Activated CD4-positive, alpha-beta memory T cell treated with anti-CD3 and anti-CD28 coated beads, Interleukin-2, amount 10 ng/mL, durations not matched to agents 7 days and 5 days (primary cell): ENCODE measurements at regions not wholly inside any gene's neighbourhood (a gene's known extent, or its start where the extent isn't known, plus 50 kb on each side); places are given as distances from the start of the nearest gene placed in this dataset.

Experiments
- CTCF ChIA-PET: fragments of 350-600 bp; sonication (Branson Sonifier 250); formaldehyde crosslinking; loops from one replicate; lab custom pipeline; 2021; ENCODE audit warnings: antibody characterized with exemption, inconsistent platforms; lab: Charles Lee
- POLR2A ChIA-PET: fragments of 350-600 bp; sonication (Branson Sonifier 250); formaldehyde crosslinking; loops from one replicate; lab custom pipeline; 2021; ENCODE audit warnings: antibody characterized with exemption; lab: Charles Lee
- DNase-seq: peaks from one replicate; pipeline ENCODE4 v3.0.0-alpha.2; 2020
- H3K27ac Mint-ChIP-seq: one replicate; pipeline ENCODE4 v1.8.0; 2021; ENCODE audit warnings: mild to moderate bottlenecking, mixed read lengths
- H3K27me3 Mint-ChIP-seq: one replicate; pipeline ENCODE4 v1.8.0; 2021; ENCODE audit warnings: mixed read lengths
- H3K36me3 Mint-ChIP-seq: one replicate; pipeline ENCODE4 v1.8.0; 2021; ENCODE audit warnings: low read depth, mixed read lengths
- H3K4me1 Mint-ChIP-seq: one replicate; pipeline ENCODE4 v1.8.0; 2021; ENCODE audit warnings: mixed read lengths
- H3K4me3 Mint-ChIP-seq: one replicate; pipeline ENCODE4 v1.8.0; 2021; ENCODE audit warnings: mild to moderate bottlenecking, mixed read lengths
- H3K9me3 Mint-ChIP-seq: one replicate; pipeline ENCODE4 v1.8.0; 2021; ENCODE audit warnings: mixed read lengths

GRCh38 chr13:30151388-30151787, 156.0 kb downstream of the KATNAL1 start:
- POLR2A ChIA-PET: interaction anchor here (0.9 to 2.1 kb wide), 4 partner anchors 9 to 467 kb away, joined by 3 to 11 read pairs (median 4); partner anchors contain the start of gene USPL1
- DNase-seq: peak; percentile 38
- H3K27me3 Mint-ChIP-seq: no peaks in the 10 kb centered on the region
- peaks cover 6% of the 10 kb centered on the region for H3K36me3 Mint-ChIP-seq
- CTCF ChIA-PET: interaction anchor here (0.9 to 4.4 kb wide), 2 partner anchors 19 to 36 kb away, joined by 5 to 42 read pairs; no protein-coding TSS in a partner anchor
- no peaks in the 10 kb centered on the region for H3K9me3 Mint-ChIP-seq
- H3K4me3 Mint-ChIP-seq: no peak overlapping the region
- H3K4me1 Mint-ChIP-seq: peaks cover 87% of the 10 kb centered on the region
- peak overlapping the region; percentile 71 for H3K27ac Mint-ChIP-seq

GRCh38 chr13:30149248-30149647, 158.1 kb downstream of the KATNAL1 start:
- peaks cover 19% of the 10 kb centered on the region for H3K36me3 Mint-ChIP-seq
- peak overlapping the region; percentile 96 for H3K27ac Mint-ChIP-seq
- ChIA-PET POLR2A (interaction anchor here (0.9 to 5.6 kb wide), 9 partner anchors 9 to 468 kb away, joined by 3 to 42 read pairs (median 16); partner anchors contain the start of genes HMGB1, KATNAL1 and USPL1), CTCF (interaction anchor here (6.0 to 9.5 kb wide), 2 partner anchors 8 to 17 kb away, joined by 39 to 155 read pairs; no protein-coding TSS in a partner anchor)
- H3K4me3 Mint-ChIP-seq: no peak overlapping the region
- DNase-seq: no peak
- H3K27me3 Mint-ChIP-seq: no peaks in the 10 kb centered on the region
- H3K9me3 Mint-ChIP-seq: peaks cover 8% of the 10 kb centered on the region
- peaks cover 85% of the 10 kb centered on the region for H3K4me1 Mint-ChIP-seq

GRCh38 chr13:30148786-30149185, 158.6 kb downstream of the KATNAL1 start:
- no peak overlapping the region for H3K4me3 Mint-ChIP-seq

GRCh38 chr13:30148171-30148754, 159.1 kb downstream of the KATNAL1 start:
- H3K27me3 Mint-ChIP-seq: no peaks in the 10 kb centered on the region
- H3K4me3 Mint-ChIP-seq: peak overlapping the region; percentile 5
- ChIA-PET POLR2A (interaction anchor here (0.8 to 5.6 kb wide), 18 partner anchors 8 to 469 kb away, joined by 3 to 42 read pairs (median 4); partner anchors contain the start of genes HMGB1, KATNAL1, UBL3 and USPL1), CTCF (interaction anchor here (1.1 to 9.5 kb wide), 6 partner anchors 9 to 897 kb away, joined by 3 to 155 read pairs (median 8); no protein-coding TSS in a partner anchor)
- peak; percentile 75 for DNase-seq
- H3K9me3 Mint-ChIP-seq: peaks cover 13% of the 10 kb centered on the region
- peaks cover 27% of the 10 kb centered on the region for H3K36me3 Mint-ChIP-seq
- peaks cover 90% of the 10 kb centered on the region for H3K4me1 Mint-ChIP-seq
- H3K27ac Mint-ChIP-seq: peak overlapping the region; percentile 96

More at GRCh38 chr13:30148786-30149185, 158.6 kb downstream of the KATNAL1 start:
- POLR2A ChIA-PET: interaction anchor here (0.8 to 5.6 kb wide), 14 partner anchors 9 to 468 kb away, joined by 3 to 42 read pairs (median 9); partner anchors contain the start of genes HMGB1, KATNAL1 and USPL1
- CTCF ChIA-PET: interaction anchor here (1.1 to 9.5 kb wide), 4 partner anchors 9 to 226 kb away, joined by 6 to 155 read pairs (median 24); no protein-coding TSS in a partner anchor
- peaks cover 88% of the 10 kb centered on the region for H3K4me1 Mint-ChIP-seq
- H3K27ac Mint-ChIP-seq: peak overlapping the region; percentile 96
- no peaks in the 10 kb centered on the region for H3K27me3 Mint-ChIP-seq
- no peak for DNase-seq
- peaks cover 23% of the 10 kb centered on the region for H3K36me3 Mint-ChIP-seq
- peaks cover 12% of the 10 kb centered on the region for H3K9me3 Mint-ChIP-seq

GRCh38 chr13:30147421-30147820, 159.9 kb downstream of the KATNAL1 start:
- Mint-ChIP-seq H3K4me1 (peaks cover 94% of the 10 kb centered on the region), H3K9me3 (peaks cover 13% of the 10 kb centered on the region), H3K27ac (peak overlapping the region; percentile 96), H3K4me3 (no peak overlapping the region), H3K27me3 (no peaks in the 10 kb centered on the region), H3K36me3 (peaks cover 27% of the 10 kb centered on the region)
- DNase-seq: no peak
- POLR2A ChIA-PET: interaction anchor here (1.0 to 5.6 kb wide), 15 partner anchors 9 to 470 kb away, joined by 3 to 42 read pairs (median 7); partner anchors contain the start of genes HMGB1, KATNAL1, UBL3 and USPL1
- CTCF ChIA-PET: interaction anchor here (1.1 to 9.5 kb wide), 6 partner anchors 10 to 898 kb away, joined by 3 to 155 read pairs (median 8); no protein-coding TSS in a partner anchor

- POLR2A ChIA-PET: interaction anchor here (1.4 to 5.6 kb wide), 11 partner anchors 10 to 470 kb away, joined by 4 to 42 read pairs (median 14); partner anchors contain the start of genes HMGB1, KATNAL1 and USPL1
- Mint-ChIP-seq H3K4me1 (peaks cover 94% of the 10 kb centered on the region), H3K27me3 (no peaks in the 10 kb centered on the region), H3K27ac (peak overlapping the region; percentile 96), H3K4me3 (no peak overlapping the region), H3K9me3 (peaks cover 13% of the 10 kb centered on the region), H3K36me3 (peaks cover 27% of the 10 kb centered on the region)
- CTCF ChIA-PET: interaction anchor here (1.2 to 9.5 kb wide), 4 partner anchors 11 to 376 kb away, joined by 3 to 155 read pairs (median 24); no protein-coding TSS in a partner anchor
- no peak for DNase-seq
These were observed 160.3 kb downstream of the KATNAL1 start for GRCh38 chr13:30147015-30147414.

GRCh38 chr13:30145709-30146367, 161.5 kb downstream of the KATNAL1 start:
- no peaks in the 10 kb centered on the region for H3K27me3 Mint-ChIP-seq
- peak overlapping the region; percentile 96 for H3K27ac Mint-ChIP-seq
- peaks cover 94% of the 10 kb centered on the region for H3K4me1 Mint-ChIP-seq
- peak overlapping the region; percentile 7 for H3K4me3 Mint-ChIP-seq
- POLR2A ChIA-PET: interaction anchor here (0.8 to 5.6 kb wide), 11 partner anchors 8 to 471 kb away, joined by 3 to 42 read pairs (median 6); partner anchors contain the start of genes KATNAL1 and USPL1
- peaks cover 27% of the 10 kb centered on the region for H3K36me3 Mint-ChIP-seq
- no peak for DNase-seq
- CTCF ChIA-PET: interaction anchor here (6.0 to 9.5 kb wide), 2 partner anchors 12 to 14 kb away, joined by 39 to 155 read pairs; no protein-coding TSS in a partner anchor
- peaks cover 13% of the 10 kb centered on the region for H3K9me3 Mint-ChIP-seq

- H3K27ac Mint-ChIP-seq: peak overlapping the region; percentile 71
- CTCF ChIA-PET: interaction anchor here (2.1 to 9.5 kb wide), 3 partner anchors 12 to 29 kb away, joined by 5 to 155 read pairs (median 39); no protein-coding TSS in a partner anchor
- peaks cover 13% of the 10 kb centered on the region for H3K9me3 Mint-ChIP-seq
- POLR2A ChIA-PET: interaction anchor here (0.7 to 2.9 kb wide), 8 partner anchors 9 to 473 kb away, joined by 3 to 15 read pairs (median 5); partner anchors contain the start of gene USPL1
- peak; percentile 57 for DNase-seq
- no peak overlapping the region for H3K4me3 Mint-ChIP-seq
- H3K36me3 Mint-ChIP-seq: peaks cover 27% of the 10 kb centered on the region
- peaks cover 74% of the 10 kb centered on the region for H3K4me1 Mint-ChIP-seq
- no peaks in the 10 kb centered on the region for H3K27me3 Mint-ChIP-seq
These were observed 163.5 kb downstream of the KATNAL1 start for GRCh38 chr13:30143666-30144400.

- ChIA-PET POLR2A (interaction anchor here (0.8 to 2.9 kb wide), 10 partner anchors 9 to 475 kb away, joined by 3 to 15 read pairs (median 5); partner anchors contain the start of gene USPL1), CTCF (interaction anchor here (0.9 to 9.5 kb wide), 8 partner anchors 10 to 164 kb away, joined by 3 to 155 read pairs (median 5); partner anchors contain the start of gene KATNAL1)
- Mint-ChIP-seq H3K27me3 (no peaks in the 10 kb centered on the region), H3K27ac (peak overlapping the region; percentile 71), H3K4me3 (no peak overlapping the region), H3K4me1 (peaks cover 62% of the 10 kb centered on the region), H3K36me3 (peaks cover 27% of the 10 kb centered on the region), H3K9me3 (peaks cover 13% of the 10 kb centered on the region)
- peak; percentile 53 for DNase-seq
These were observed 164.7 kb downstream of the KATNAL1 start for GRCh38 chr13:30142486-30143211.

GRCh38 chr13:30141775-30142485, 165.4 kb downstream of the KATNAL1 start:
- Mint-ChIP-seq H3K27me3 (no peaks in the 10 kb centered on the region), H3K4me3 (no peak overlapping the region), H3K9me3 (peaks cover 13% of the 10 kb centered on the region), H3K36me3 (peaks cover 24% of the 10 kb centered on the region), H3K4me1 (peaks cover 55% of the 10 kb centered on the region), H3K27ac (peak overlapping the region; percentile 71)
- DNase-seq: no peak
- ChIA-PET POLR2A (interaction anchor here (0.9 to 2.9 kb wide), 5 partner anchors 9 to 475 kb away, joined by 3 to 15 read pairs (median 5); partner anchors contain the start of gene USPL1), CTCF (interaction anchor here (0.9 to 9.5 kb wide), 8 partner anchors 10 to 165 kb away, joined by 3 to 155 read pairs (median 5); partner anchors contain the start of gene KATNAL1)
